ENCODE measurements at regions not wholly inside any gene's neighbourhood (a gene's known extent, or its start where the extent isn't known, plus 50 kb on each side); places are given as distances from the start of the nearest gene placed in this dataset.

DNA sequence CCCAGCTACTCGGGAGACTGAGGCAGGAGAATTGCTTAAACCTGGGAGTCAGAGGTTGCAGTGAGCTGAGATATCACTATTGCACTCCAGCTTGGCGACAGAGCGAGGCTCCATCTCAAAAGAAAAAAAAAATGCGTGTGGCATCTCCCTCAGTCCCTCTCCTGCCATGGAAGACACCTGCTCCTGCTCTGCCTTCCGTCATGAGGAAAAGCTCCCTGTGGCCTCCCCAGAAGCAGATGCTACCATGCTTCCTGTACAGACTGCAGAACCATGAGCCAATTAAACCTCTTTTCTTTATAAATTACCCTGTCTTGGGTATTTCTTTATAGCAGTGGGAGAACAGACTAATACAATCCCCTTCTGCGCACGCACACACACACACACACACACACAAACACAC lies 249.4 kb downstream of the MN1 start:
- H3K36me3 Mint-ChIP-seq (ENCODE audit: low read depth) = no peaks in the 10 kb centered on the region
- no peak overlapping the region for H3K4me3 Mint-ChIP-seq
- ATAC-seq (replicated peaks) = no peak
- peaks cover 8% of the 10 kb centered on the region for H3K27me3 Mint-ChIP-seq
- no peaks in the 10 kb centered on the region for H3K9me3 Mint-ChIP-seq
- no peaks in the 10 kb centered on the region for H3K4me1 Mint-ChIP-seq
- H3K27ac Mint-ChIP-seq = no peak overlapping the region

DNA sequence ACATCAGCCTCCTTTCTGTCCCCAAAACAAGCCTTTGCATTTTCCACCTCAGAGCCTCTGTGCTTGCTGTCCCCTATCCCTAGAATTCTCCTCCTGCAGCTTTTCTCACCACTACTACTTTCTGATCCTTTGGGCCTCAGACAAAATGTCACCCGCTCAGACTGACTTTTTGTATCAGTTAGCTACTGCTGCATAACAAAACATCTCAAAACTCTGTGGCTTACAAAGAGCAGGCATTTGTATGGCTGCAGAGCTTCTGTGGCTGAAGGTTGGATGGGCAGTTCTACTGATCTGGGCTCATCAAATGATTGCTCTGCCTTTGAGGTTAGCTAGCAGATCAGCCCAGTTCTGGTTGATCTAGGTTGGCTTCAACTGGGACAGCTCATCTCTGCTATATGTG lies 248.7 kb downstream of the MN1 start:
- Mint-ChIP-seq H3K9me3 (no peaks in the 10 kb centered on the region), H3K27ac (no peak overlapping the region), H3K4me1 (no peaks in the 10 kb centered on the region), H3K4me3 (no peak overlapping the region), H3K27me3 (peaks cover 8% of the 10 kb centered on the region), H3K36me3 (ENCODE audit: low read depth) (no peaks in the 10 kb centered on the region)
- no peak for ATAC-seq (replicated peaks)

DNA sequence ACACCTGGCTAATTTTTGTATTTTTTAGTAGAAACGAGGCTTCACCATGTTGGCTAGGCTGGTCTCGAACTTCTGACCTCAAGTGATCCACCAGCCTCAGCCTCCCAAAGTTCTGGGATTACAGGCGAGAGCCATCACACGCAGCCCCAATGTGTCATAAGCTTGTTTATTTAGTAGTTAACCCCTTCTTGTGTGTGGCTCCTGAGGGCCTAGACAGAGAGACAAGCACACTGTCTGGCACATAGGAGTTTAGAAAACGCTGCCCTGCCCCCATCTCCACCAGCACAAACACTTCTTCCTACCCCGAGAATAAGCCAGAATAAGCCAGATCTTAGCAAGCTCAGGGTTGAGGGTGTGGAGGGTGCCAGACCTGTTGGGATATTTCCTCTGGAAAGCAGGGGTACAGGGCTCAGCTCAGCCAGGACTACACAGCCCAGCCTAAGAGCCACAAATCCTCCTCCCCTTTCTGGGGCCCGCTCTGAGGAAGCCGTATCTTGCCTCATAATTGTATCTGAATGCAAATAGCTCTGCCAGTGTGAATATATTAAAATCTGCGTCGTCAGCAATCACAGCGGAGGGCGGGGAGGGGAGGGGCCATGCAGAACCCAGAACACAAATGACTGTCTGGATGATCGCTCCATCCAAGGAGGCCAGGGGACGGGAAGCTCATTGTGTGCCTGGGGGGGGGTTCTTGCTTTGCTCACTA lies 247.3 kb downstream of the MN1 start:
- H3K4me1 Mint-ChIP-seq = no peaks in the 10 kb centered on the region
- no peak overlapping the region for H3K27ac Mint-ChIP-seq
- ATAC-seq (replicated peaks) = no peak
- no peaks in the 10 kb centered on the region for H3K9me3 Mint-ChIP-seq
- H3K36me3 Mint-ChIP-seq (ENCODE audit: low read depth) = no peaks in the 10 kb centered on the region
- peaks cover 8% of the 10 kb centered on the region for H3K27me3 Mint-ChIP-seq
- H3K4me3 Mint-ChIP-seq = no peak overlapping the region

GRCh38 chr22:27554841-27555456 lies 246.6 kb downstream of the MN1 start:
- no peak overlapping the region for H3K4me3 Mint-ChIP-seq
- H3K27ac Mint-ChIP-seq = no peak overlapping the region
- H3K4me1 Mint-ChIP-seq = no peaks in the 10 kb centered on the region
- peaks cover 8% of the 10 kb centered on the region for H3K27me3 Mint-ChIP-seq
- H3K36me3 Mint-ChIP-seq (ENCODE audit: low read depth) = no peaks in the 10 kb centered on the region
- no peak for ATAC-seq (replicated peaks)
- no peaks in the 10 kb centered on the region for H3K9me3 Mint-ChIP-seq

- Mint-ChIP-seq H3K4me1 (no peaks in the 10 kb centered on the region), H3K27me3 (peaks cover 8% of the 10 kb centered on the region), H3K36me3 (ENCODE audit: low read depth) (no peaks in the 10 kb centered on the region), H3K9me3 (no peaks in the 10 kb centered on the region), H3K4me3 (no peak overlapping the region), H3K27ac (no peak overlapping the region)
- no peak for ATAC-seq (replicated peaks)
Observed at GRCh38 chr22:27556371-27556770, 245.2 kb downstream of the MN1 start.

- Mint-ChIP-seq H3K27ac (no peak overlapping the region), H3K9me3 (no peaks in the 10 kb centered on the region), H3K36me3 (ENCODE audit: low read depth) (no peaks in the 10 kb centered on the region), H3K4me3 (no peak overlapping the region), H3K27me3 (peaks cover 8% of the 10 kb centered on the region), H3K4me1 (no peaks in the 10 kb centered on the region)
- no peak for ATAC-seq (replicated peaks)
Observed at GRCh38 chr22:27557286-27558008, 244.1 kb downstream of the MN1 start.

DNA sequence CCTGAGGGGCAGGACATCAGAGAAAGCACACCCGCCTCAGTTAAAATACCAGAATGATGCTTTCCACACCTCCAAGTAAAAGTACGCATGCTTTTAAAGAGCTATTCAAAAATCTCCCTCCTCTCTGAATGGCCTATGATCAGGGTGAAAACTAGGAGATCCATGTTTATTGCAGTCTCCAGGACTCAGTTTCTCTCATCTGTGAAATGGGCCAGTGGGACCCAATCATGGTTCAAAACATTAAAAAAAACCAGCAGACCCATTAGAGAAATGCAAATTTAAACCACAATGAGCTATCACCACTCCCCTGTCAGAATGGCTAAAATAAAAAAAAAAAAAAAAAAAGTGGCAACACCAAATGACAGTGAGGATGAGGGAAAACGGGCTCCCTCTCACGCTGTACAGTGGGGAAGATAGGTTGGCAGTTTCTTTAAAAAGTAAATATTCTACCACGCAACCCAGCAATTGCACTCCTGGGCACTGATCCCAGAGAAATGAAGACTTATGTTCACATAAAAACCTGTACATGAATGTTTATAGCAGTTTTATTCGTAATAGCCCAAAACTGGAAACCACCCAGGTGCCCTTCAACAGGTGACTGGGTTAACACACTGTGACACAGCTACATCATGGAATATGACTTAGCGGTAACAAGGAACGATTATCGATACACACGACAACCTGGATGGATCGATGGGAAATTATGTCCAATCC lies 242.7 kb downstream of the MN1 start:
- Mint-ChIP-seq H3K9me3 (no peaks in the 10 kb centered on the region), H3K4me1 (no peaks in the 10 kb centered on the region), H3K4me3 (no peak overlapping the region), H3K27me3 (peaks cover 8% of the 10 kb centered on the region), H3K27ac (no peak overlapping the region), H3K36me3 (ENCODE audit: low read depth) (no peaks in the 10 kb centered on the region)
- no peak for ATAC-seq (replicated peaks)

DNA sequence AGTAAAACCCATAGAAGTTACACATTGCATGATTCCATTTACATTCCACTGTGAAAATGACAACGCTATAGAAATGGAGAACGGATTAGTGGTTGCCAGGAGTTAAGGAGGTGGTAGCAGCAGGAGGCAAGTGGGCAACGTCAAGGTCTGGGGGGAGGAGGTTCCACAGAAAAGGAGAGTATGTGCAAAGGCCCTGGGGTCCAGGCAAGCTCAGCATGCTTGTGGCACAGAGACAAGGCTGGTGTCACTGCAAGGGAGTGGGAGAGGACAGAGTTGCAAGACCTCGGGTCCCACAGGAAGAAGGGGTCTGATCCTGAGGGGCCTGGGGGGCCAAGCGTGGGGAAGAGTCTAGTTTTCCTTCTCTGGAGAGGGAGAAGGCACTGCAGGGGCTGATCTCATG lies 240.8 kb downstream of the MN1 start:
- no peaks in the 10 kb centered on the region for H3K9me3 Mint-ChIP-seq
- no peak overlapping the region for H3K4me3 Mint-ChIP-seq

GRCh38 chr22:27561286-27561904 lies 240.2 kb downstream of the MN1 start:
- Mint-ChIP-seq H3K36me3 (ENCODE audit: low read depth) (no peaks in the 10 kb centered on the region), H3K4me1 (no peaks in the 10 kb centered on the region), H3K4me3 (no peak overlapping the region), H3K9me3 (no peaks in the 10 kb centered on the region), H3K27me3 (no peaks in the 10 kb centered on the region), H3K27ac (no peak overlapping the region)
- no peak for ATAC-seq (replicated peaks)

More for the DNA sequence above, 240.8 kb downstream of the MN1 start:
- ATAC-seq (replicated peaks) = no peak
- Mint-ChIP-seq H3K27ac (no peak overlapping the region), H3K36me3 (ENCODE audit: low read depth) (no peaks in the 10 kb centered on the region), H3K27me3 (no peaks in the 10 kb centered on the region), H3K4me1 (no peaks in the 10 kb centered on the region)

DNA sequence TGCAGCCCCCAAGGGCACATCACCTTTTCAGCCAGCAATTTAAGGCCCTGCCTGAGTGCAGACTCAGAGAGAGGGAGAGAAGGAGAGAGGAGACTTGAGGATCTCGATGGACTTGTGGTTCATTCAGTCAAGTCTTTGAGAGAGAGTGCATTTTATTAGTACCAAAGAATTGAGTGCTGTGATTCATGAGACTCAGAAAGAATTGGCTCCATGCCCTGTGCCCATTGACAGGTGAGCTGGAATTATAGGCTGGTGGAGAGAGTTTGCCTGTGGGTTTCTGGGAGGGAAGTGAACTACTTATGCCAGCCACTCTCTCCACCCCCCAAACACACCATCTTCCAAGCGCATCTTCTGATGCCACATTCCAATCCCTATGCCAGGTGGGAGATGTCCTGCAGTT lies 236.8 kb downstream of the MN1 start:
- Mint-ChIP-seq H3K4me1 (no peaks in the 10 kb centered on the region), H3K4me3 (no peak overlapping the region)

GRCh38 chr22:27566602-27567001 lies 235.0 kb downstream of the MN1 start:
- no peak overlapping the region for H3K27ac Mint-ChIP-seq
- H3K27me3 Mint-ChIP-seq = peaks cover 16% of the 10 kb centered on the region
- no peaks in the 10 kb centered on the region for H3K4me1 Mint-ChIP-seq
- H3K4me3 Mint-ChIP-seq = no peak overlapping the region
- no peak for ATAC-seq (replicated peaks)
- no peaks in the 10 kb centered on the region for H3K36me3 Mint-ChIP-seq (ENCODE audit: low read depth)
- H3K9me3 Mint-ChIP-seq = peaks cover 6% of the 10 kb centered on the region

More for the DNA sequence above, 236.8 kb downstream of the MN1 start:
- ATAC-seq (replicated peaks) = no peak
- Mint-ChIP-seq H3K27ac (no peak overlapping the region), H3K36me3 (ENCODE audit: low read depth) (no peaks in the 10 kb centered on the region), H3K27me3 (peaks cover 7% of the 10 kb centered on the region), H3K9me3 (no peaks in the 10 kb centered on the region)

DNA sequence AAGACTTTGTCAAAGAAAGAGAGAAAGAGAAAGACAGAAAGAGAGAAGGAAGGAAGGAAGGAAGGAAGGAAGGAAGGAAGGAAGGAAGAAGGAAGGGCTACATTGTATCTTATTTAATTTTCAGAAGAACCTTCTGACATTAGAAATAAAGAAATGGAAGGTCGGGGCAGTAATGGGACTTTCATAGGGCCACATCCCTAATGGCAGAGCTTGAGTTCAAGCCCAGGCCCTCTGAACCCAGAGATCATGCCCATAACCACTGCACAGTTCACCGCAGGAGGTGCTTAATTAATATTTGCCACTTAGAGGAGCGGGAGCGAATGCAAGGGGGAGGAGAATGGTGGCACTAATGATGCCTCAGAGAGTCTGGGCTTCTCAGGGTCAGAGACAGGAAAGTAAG lies 233.3 kb downstream of the MN1 start:
- no peaks in the 10 kb centered on the region for H3K4me1 Mint-ChIP-seq

GRCh38 chr22:27571463-27572277 lies 229.9 kb downstream of the MN1 start:
- no peak for ATAC-seq (replicated peaks)
- Mint-ChIP-seq H3K4me3 (no peak overlapping the region), H3K9me3 (peaks cover 11% of the 10 kb centered on the region), H3K27ac (no peak overlapping the region), H3K27me3 (peaks cover 30% of the 10 kb centered on the region), H3K4me1 (no peaks in the 10 kb centered on the region), H3K36me3 (ENCODE audit: low read depth) (no peaks in the 10 kb centered on the region)

More for the DNA sequence above, 233.3 kb downstream of the MN1 start:
- no peak overlapping the region for H3K4me3 Mint-ChIP-seq
- H3K36me3 Mint-ChIP-seq (ENCODE audit: low read depth) = no peaks in the 10 kb centered on the region
- ATAC-seq (replicated peaks) = no peak
- no peak overlapping the region for H3K27ac Mint-ChIP-seq
- H3K27me3 Mint-ChIP-seq = peaks cover 21% of the 10 kb centered on the region
- H3K9me3 Mint-ChIP-seq = peaks cover 11% of the 10 kb centered on the region

GRCh38 chr22:27572278-27572666 lies 229.3 kb downstream of the MN1 start:
- H3K4me3 Mint-ChIP-seq = no peak overlapping the region

More at GRCh38 chr22:27572278-27572666, 229.3 kb downstream of the MN1 start:
- no peak for ATAC-seq (replicated peaks)
- no peaks in the 10 kb centered on the region for H3K36me3 Mint-ChIP-seq (ENCODE audit: low read depth)
- H3K9me3 Mint-ChIP-seq = peaks cover 11% of the 10 kb centered on the region
- peaks cover 30% of the 10 kb centered on the region for H3K27me3 Mint-ChIP-seq
- H3K4me1 Mint-ChIP-seq = no peaks in the 10 kb centered on the region
- no peak overlapping the region for H3K27ac Mint-ChIP-seq
